SK-N-MC (cell line): ENCODE measurements at regions not wholly inside any gene's neighbourhood (a gene's known extent, or its start where the extent isn't known, plus 50 kb on each side); places are given as distances from the start of the nearest gene placed in this dataset.
"Not testable (repeated sequence)": the region's sequence is repeated elsewhere in the genome, so short reads cannot be mapped to it uniquely, and the experiment has no call there.

Source experiments
- DNase-seq: peaks from one replicate; pipeline ENCODE4 v3.0.0-alpha.2; 2011; ENCODE audit warnings: low read depth, low spot score
- H3K27ac ChIP-seq: fragments of 200-600 bp; sonication (generic); 2 replicates; pipeline ENCODE4 v1.5.1; 2016; ENCODE audit warnings: mixed run types
- H3K36me3 ChIP-seq: fragments of 200-600 bp; sonication (generic); 2 replicates; pipeline ENCODE4 v1.6.1; 2017; ENCODE audit warnings: antibody characterized with exemption, low read length, mixed read lengths; ENCODE audit not compliant: insufficient read depth
- H3K4me3 ChIP-seq: fragments of 200-600 bp; sonication (generic); 2 replicates; pipeline ENCODE4 v1.5.1; 2016
- H3K9ac ChIP-seq: fragments of 200-600 bp; sonication (generic); 2 replicates; pipeline ENCODE4 v1.8.0; 2017; ENCODE audit warnings: mixed run types, mixed read lengths; ENCODE audit not compliant: insufficient read length
- H3K9me3 ChIP-seq: fragments of 200-600 bp; sonication (generic); 2 replicates; pipeline ENCODE4 v1.6.1; 2017; ENCODE audit warnings: low read depth, mild to moderate bottlenecking, antibody characterized with exemption, low read length, moderate library complexity, mixed read lengths
- EZH2 ChIP-seq: fragments of 200-600 bp; sonication (generic); IDR thresholded peaks from one replicate; pipeline ENCODE4 v1.6.1; 2017; ENCODE audit warnings: antibody characterized with exemption
- FOXP2 ChIP-seq: optimal IDR thresholded peaks from 2 replicates; pipeline ENCODE3; 2011; ENCODE audit warnings: mild to moderate bottlenecking, moderate library complexity; ENCODE audit not compliant: insufficient read depth; ENCODE audit errors: extremely low read length, control extremely low read depth
- POLR2AphosphoS5 ChIP-seq: IDR thresholded peaks from 2 replicates; pipeline ENCODE4 v1.6.1; 2012; ENCODE audit warnings: mild to moderate bottlenecking, low read depth, low read length, borderline replicate concordance

DNA sequence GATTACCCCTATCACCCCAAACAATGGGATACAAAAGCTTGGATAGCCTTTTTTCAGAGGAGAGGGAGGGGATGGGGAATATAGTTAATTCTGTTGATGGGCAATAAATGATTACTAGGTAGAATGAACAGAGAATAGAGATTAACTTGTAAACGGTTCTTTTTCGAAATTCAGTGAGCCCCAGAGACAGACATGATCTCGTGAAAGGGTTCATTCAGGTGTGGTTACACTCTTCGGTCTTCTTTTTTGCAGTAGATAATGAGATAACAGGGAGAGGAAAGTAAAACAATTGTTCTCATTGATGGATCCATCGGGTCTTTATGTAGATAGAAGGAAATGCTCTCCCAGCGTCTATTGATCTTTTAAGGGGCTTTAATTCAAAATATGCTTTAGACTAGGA, 69.3 kb upstream of the RASSF8 start:
- H3K27ac ChIP-seq = no peak overlapping the region
- H3K9ac ChIP-seq = no peak overlapping the region
- no peak overlapping the region for H3K4me3 ChIP-seq
- H3K36me3 ChIP-seq = no peaks in the 10 kb centered on the region
- no peak for TF ChIP-seq EZH2
- no peak for TF ChIP-seq FOXP2
- TF ChIP-seq POLR2AphosphoS5 = no peak
- no peak for DNase-seq
- no peaks in the 10 kb centered on the region for H3K9me3 ChIP-seq

DNA sequence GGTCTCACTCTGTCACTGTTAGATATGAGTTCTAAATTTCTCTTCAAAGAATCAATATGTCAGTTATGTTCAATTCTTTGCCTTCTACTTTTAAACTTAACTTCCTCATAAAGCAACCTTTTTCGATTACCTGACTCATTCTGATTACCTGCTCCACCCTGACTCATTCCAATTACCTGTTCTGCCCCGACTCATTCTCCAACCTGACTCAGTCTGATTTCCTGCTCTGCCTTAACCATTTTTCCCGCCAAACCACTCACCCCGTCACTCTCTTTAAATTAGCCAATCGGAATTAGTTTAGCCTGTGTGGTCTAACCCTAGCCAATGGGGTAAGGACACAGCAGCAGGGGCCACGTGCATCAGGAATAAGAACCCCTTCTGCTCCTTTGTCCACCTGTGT, 67.4 kb upstream of the RASSF8 start:
- not testable (repeated sequence) for DNase-seq, H3K27ac ChIP-seq, H3K4me3 ChIP-seq, H3K9ac ChIP-seq, H3K36me3 ChIP-seq, H3K9me3 ChIP-seq

DNA sequence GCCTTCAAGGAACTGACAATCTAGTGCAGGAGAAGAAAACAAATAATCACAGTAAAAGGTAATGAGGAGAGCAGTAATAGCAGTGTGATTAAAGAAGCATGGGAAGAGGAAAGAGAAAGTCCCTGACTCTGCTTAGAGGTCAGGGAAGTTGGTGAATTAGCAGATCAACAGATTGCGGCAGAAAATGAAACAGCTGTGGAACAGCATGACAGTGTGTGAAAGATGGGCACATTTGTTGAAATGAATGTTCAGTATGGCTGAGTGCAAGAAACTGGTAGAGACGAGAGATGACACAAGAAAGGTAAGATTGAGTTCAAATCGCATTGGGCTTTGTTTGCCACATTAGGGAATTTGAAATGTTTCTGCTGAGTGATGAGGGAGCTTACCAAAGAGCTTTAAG, 63.7 kb upstream of the RASSF8 start:
- Histone ChIP-seq H3K36me3 (no peaks in the 10 kb centered on the region), H3K9ac (no peak overlapping the region), H3K27ac (no peak overlapping the region), H3K9me3 (no peaks in the 10 kb centered on the region), H3K4me3 (no peak overlapping the region)
- no peak for TF ChIP-seq EZH2
- no peak for TF ChIP-seq FOXP2
- no peak for TF ChIP-seq POLR2AphosphoS5
- DNase-seq = no peak

DNA sequence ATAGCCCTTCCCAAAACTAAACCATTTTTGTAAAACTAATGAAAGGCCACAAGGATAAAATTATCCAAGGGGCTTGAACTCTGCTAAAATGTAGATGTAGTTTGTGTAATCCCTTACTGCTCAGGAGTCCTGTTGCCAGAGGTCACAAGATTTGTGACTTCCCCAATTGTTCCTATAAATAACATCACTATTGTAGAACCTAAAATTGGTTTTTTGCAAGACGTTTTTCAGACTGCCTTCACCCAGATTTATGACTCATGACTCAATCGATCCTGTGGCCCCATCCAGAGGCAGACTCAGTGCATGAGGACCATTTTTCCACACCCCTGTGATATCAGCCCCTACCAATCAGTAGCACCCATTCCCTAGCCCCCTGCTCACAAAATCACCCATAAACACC, 61.5 kb upstream of the RASSF8 start:
- no peak overlapping the region for H3K4me3 ChIP-seq
- no peak for DNase-seq
- TF ChIP-seq EZH2 (no peak), POLR2AphosphoS5 (no peak), FOXP2 (no peak)
- no peak overlapping the region for H3K27ac ChIP-seq
- no peaks in the 10 kb centered on the region for H3K9me3 ChIP-seq
- H3K9ac ChIP-seq = no peak overlapping the region
- no peaks in the 10 kb centered on the region for H3K36me3 ChIP-seq

DNA sequence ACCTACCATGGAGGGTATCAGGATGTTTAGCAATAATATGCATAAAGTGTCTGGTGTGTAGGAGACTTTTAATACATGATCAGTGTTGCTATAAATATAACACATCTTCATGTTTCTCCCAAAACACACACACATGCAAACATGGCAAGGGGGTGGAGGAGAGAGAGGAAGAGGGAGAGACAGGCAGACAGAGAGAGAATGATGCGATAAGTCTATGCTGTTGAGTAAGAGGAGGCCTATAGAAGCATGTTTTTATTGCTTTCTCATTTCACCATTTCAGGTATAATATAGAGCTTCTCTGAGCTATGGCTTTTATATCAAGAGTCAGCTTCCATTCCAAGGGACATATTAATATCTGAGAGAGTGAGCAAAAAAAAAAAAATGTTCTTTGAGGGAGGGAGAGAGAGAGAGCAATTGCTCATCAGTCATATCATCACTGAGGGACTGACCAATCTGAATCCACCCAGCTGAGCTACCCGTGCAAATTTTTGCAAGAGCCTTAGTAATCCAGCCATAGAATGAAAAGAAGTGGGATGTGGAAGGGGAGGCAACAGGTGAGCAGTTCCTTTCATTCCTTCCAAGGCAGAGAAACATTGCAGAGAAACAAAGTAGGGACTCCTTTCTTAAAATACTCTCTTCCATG, 54.8 kb upstream of the RASSF8 start:
- H3K4me3 ChIP-seq = no peak overlapping the region
- no peak for TF ChIP-seq FOXP2
- no peak for TF ChIP-seq EZH2
- TF ChIP-seq POLR2AphosphoS5 = no peak
- H3K9me3 ChIP-seq = no peaks in the 10 kb centered on the region
- no peaks in the 10 kb centered on the region for H3K36me3 ChIP-seq
- DNase-seq = no peak
- no peak overlapping the region for H3K9ac ChIP-seq
- H3K27ac ChIP-seq = no peak overlapping the region

DNA sequence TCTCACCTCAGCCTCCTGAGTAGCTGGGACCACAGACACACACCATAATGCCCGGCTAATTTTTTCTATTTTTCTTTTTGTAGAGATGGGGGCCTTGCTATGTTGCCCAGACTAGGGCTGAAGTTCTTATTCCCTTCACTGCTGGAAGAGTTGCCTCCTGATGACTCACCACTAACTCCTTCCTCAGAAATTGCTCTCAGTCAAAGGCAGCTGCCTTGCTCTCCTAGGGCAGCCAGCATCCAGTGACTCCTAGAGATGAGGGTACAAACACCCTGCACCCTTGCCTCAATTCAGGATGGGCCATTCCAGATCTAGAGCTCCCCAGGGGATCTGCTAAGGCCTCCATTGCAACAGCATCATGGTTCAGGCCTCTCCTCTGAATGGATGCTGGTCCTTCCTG, 54.0 kb upstream of the RASSF8 start:
- no peak overlapping the region for H3K9ac ChIP-seq
- H3K36me3 ChIP-seq = no peaks in the 10 kb centered on the region
- H3K4me3 ChIP-seq = no peak overlapping the region
- no peak overlapping the region for H3K27ac ChIP-seq
- H3K9me3 ChIP-seq = no peaks in the 10 kb centered on the region
- TF ChIP-seq EZH2 = no peak
- no peak for TF ChIP-seq FOXP2
- no peak for TF ChIP-seq POLR2AphosphoS5
- DNase-seq = no peak

DNA sequence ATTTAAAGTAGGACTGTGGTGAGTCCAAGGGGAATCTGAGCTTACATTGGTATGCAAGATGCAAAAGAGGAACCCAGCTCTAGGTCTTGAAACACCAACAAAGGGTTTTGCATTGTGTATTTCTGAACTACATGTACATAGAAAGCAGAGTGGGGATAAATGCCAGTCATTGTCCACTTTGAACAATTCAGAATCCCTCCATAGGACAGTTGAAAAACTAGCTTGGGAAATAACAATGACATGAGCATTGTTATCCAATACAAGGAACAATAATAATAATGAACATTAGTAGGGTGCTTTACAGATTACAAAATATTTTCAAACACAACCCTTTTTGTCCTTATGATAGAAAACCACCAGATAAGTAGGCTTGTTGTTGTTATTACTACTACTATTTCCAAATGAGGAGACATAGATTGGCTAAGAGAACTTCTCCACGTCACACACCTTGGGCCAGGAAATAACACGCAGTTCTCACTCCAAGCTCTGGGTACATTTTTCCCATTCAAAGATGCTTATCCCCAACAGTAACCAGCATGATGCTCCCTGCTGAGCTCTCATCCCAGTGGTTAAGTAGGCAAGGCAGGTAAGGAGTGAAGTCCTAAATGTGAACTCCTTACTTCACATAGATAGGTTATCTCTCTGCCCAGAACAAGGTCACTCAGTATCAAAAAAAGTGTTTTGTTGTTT, 51.7 kb upstream of the RASSF8 start:
- no peak for TF ChIP-seq FOXP2
- TF ChIP-seq POLR2AphosphoS5 = no peak
- no peak for TF ChIP-seq EZH2
- no peaks in the 10 kb centered on the region for H3K36me3 ChIP-seq
- H3K9me3 ChIP-seq = no peaks in the 10 kb centered on the region
- no peak overlapping the region for H3K9ac ChIP-seq
- no peak for DNase-seq
- no peak overlapping the region for H3K4me3 ChIP-seq
- no peak overlapping the region for H3K27ac ChIP-seq
